ENCODE measurements at regions not wholly inside any gene's neighbourhood (a gene's known extent, or its start where the extent isn't known, plus 50 kb on each side); places are given as distances from the start of the nearest gene placed in this dataset.

DNA sequence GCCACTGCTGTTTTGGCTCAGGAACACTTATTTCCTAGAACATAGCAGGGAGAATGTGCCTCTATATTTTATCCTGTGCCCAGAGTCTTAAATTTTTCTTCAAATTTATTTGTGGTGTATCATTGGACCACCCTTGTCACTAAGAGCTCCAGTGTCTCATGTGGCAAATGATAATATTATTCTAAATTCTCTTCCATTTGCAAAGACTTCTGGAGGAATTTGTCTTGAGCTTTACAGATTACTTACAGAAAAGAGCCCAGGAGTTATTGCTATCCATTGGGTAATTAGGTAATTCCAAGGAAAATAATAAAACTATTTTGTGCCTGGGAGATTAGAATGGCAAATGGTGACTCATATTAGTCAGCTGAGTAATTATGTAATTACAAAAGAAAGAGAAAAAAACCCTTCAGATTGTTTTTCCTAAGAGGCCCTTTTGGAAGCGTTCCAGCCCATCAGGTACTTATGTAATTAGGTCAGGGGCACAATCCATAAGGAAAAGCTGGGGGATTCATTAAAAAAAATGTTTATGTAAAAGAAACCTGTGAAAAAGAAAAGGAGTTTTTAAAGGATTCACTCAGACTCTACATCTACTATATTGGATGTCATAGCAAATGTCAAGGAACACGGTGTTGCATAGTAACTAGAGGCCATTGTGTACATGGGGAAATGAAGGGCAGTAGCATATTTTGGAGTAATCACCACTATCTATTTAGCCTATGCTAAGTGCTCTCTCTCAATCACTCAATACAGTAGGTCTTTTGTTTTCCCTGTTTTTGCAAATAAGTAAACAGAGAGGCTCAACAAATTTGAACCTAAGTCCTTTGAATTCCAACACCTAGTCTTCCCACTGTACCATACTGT lies 380.9 kb upstream of the RARB start:
- intact Hi-C loops (cut with DNase I): no loop called here
- ATAC-seq (no peak), DNase-seq (no peak)
- TF ChIP-seq POLR2A (IDR thresholded peaks at IDR 0.05) (no peak), CTCF (IDR thresholded peaks at IDR 0.05) (no peak)
- no peak overlapping the region for H3K27ac ChIP-seq
- no peaks in the 10 kb centered on the region for H3K27me3 ChIP-seq
- whole genome bisulfite sequencing, 2 donors: 76 to 84% methylated on average over 2 of the region's 2 CpGs
- no peaks in the 10 kb centered on the region for H3K36me3 ChIP-seq (replicated peaks in 1 of 2; ENCODE audit: insufficient read depth in 1 of 2, low read depth in 2 of 2)
- H3K9me3 ChIP-seq: no peaks in the 10 kb centered on the region
- H3K4me3 ChIP-seq: no peak overlapping the region
- no peaks in the 10 kb centered on the region for H3K4me1 ChIP-seq

- no peaks in the 10 kb centered on the region for H3K4me1 ChIP-seq
- TF ChIP-seq POLR2A (IDR thresholded peaks at IDR 0.05) (no peak), CTCF (IDR thresholded peaks at IDR 0.05) (no peak)
- no peaks in the 10 kb centered on the region for H3K27me3 ChIP-seq
- intact Hi-C loops (cut with DNase I): no loop called here
- no peaks in the 10 kb centered on the region for H3K36me3 ChIP-seq (replicated peaks in 1 of 2; ENCODE audit: insufficient read depth in 1 of 2, low read depth in 2 of 2)
- H3K27ac ChIP-seq: no peak overlapping the region
- ATAC-seq: no peak
- WGBS, 2 donors: 68 to 71% methylated on average over 3 of the region's 3 CpGs
- no peaks in the 10 kb centered on the region for H3K9me3 ChIP-seq
- no peak overlapping the region for H3K4me3 ChIP-seq
- no peak for DNase-seq
Observed at GRCh38 chr3:25049304-25049703, 378.8 kb upstream of the RARB start.

GRCh38 chr3:25053360-25053759 lies 374.7 kb upstream of the RARB start:
- Histone ChIP-seq H3K36me3 (replicated peaks in 1 of 2; ENCODE audit: insufficient read depth in 1 of 2, low read depth in 2 of 2) (no peaks in the 10 kb centered on the region), H3K9me3 (no peaks in the 10 kb centered on the region), H3K4me1 (no peaks in the 10 kb centered on the region), H3K27ac (no peak overlapping the region), H3K4me3 (no peak overlapping the region), H3K27me3 (no peaks in the 10 kb centered on the region)
- TF ChIP-seq POLR2A (IDR thresholded peaks at IDR 0.05) (no peak), CTCF (IDR thresholded peaks at IDR 0.05) (no peak)
- 60 to 66% methylated on average over 3 of the region's 3 CpGs for WGBS, 2 donors
- ATAC-seq (no peak), DNase-seq (no peak)
- intact Hi-C loops (cut with DNase I): no loop called here

- 50 to 70% methylated on average over 1 of the region's 1 CpG for WGBS, 2 donors
- DNase-seq: no peak
Observed at GRCh38 chr3:25056036-25056755, 371.9 kb upstream of the RARB start.

More at GRCh38 chr3:25056036-25056755, 371.9 kb upstream of the RARB start:
- H3K27ac ChIP-seq: no peak overlapping the region
- no peaks in the 10 kb centered on the region for H3K4me1 ChIP-seq
- H3K9me3 ChIP-seq: no peaks in the 10 kb centered on the region
- no peaks in the 10 kb centered on the region for H3K27me3 ChIP-seq
- H3K36me3 ChIP-seq (replicated peaks in 1 of 2; ENCODE audit: insufficient read depth in 1 of 2, low read depth in 2 of 2): no peaks in the 10 kb centered on the region
- intact Hi-C loops (cut with DNase I): no loop called here
- ATAC-seq: no peak
- H3K4me3 ChIP-seq: no peak overlapping the region
- TF ChIP-seq POLR2A (IDR thresholded peaks at IDR 0.05): no peak
- no peak for TF ChIP-seq CTCF (IDR thresholded peaks at IDR 0.05)
